ENCODE measurements at regions not wholly inside any gene's neighbourhood (a gene's known extent, or its start where the extent isn't known, plus 50 kb on each side); places are given as distances from the start of the nearest gene placed in this dataset.

GRCh38 chr3:105923140-105923539 lies 54.3 kb upstream of the CBLB start:
- no peak for TF ChIP-seq CTCF (IDR thresholded peaks at IDR 0.05; ENCODE audit: extremely low read depth, missing control alignments)
- DNase-seq (ENCODE audit: low spot score): no peak

- DNase-seq (ENCODE audit: low spot score): no peak
- TF ChIP-seq CTCF (IDR thresholded peaks at IDR 0.05; ENCODE audit: extremely low read depth, missing control alignments): no peak
Measured at GRCh38 chr3:105927741-105928140, 58.9 kb upstream of the CBLB start.

GRCh38 chr3:105930733-105931132 lies 61.9 kb upstream of the CBLB start:
- no peak for DNase-seq (ENCODE audit: low spot score)
- TF ChIP-seq CTCF (IDR thresholded peaks at IDR 0.05; ENCODE audit: extremely low read depth, missing control alignments): no peak

GRCh38 chr3:105931500-105931899 lies 62.7 kb upstream of the CBLB start:
- no peak for DNase-seq (ENCODE audit: low spot score)
- no peak for TF ChIP-seq CTCF (IDR thresholded peaks at IDR 0.05; ENCODE audit: extremely low read depth, missing control alignments)

- TF ChIP-seq CTCF (IDR thresholded peaks at IDR 0.05; ENCODE audit: extremely low read depth, missing control alignments): no peak
- DNase-seq (ENCODE audit: low spot score): no peak
Measured at GRCh38 chr3:105933871-105934270, 65.1 kb upstream of the CBLB start.

- DNase-seq (ENCODE audit: low spot score): no peak
- no peak for TF ChIP-seq CTCF (IDR thresholded peaks at IDR 0.05; ENCODE audit: extremely low read depth, missing control alignments)
Measured at GRCh38 chr3:105938101-105938500, 69.3 kb upstream of the CBLB start.

GRCh38 chr3:105938806-105939205 lies 70.0 kb upstream of the CBLB start:
- TF ChIP-seq CTCF (IDR thresholded peaks at IDR 0.05; ENCODE audit: extremely low read depth, missing control alignments): no peak
- no peak for DNase-seq (ENCODE audit: low spot score)

Measured in GM20000 (cell line).